HEK293T (cell line): ENCODE measurements at regions not wholly inside any gene's neighbourhood (a gene's known extent, or its start where the extent isn't known, plus 50 kb on each side); places are given as distances from the start of the nearest gene placed in this dataset.

ENCODE experiments used
- ARNT ChIP-seq: fragments of 450-650 bp; IDR thresholded peaks from 2 replicates; pipeline ENCODE4 v1.6.1; 2017; ENCODE audit warnings: mild to moderate bottlenecking
- BHLHE40 ChIP-seq: fragments of 450-650 bp; IDR thresholded peaks from 2 replicates; pipeline ENCODE4 v1.6.1; 2016; ENCODE audit warnings: mild to moderate bottlenecking, moderate library complexity, borderline replicate concordance
- ELF4 ChIP-seq: fragments of 450-650 bp; IDR thresholded peaks from 2 replicates; pipeline ENCODE4 v1.6.1; 2017; ENCODE audit warnings: antibody characterized with exemption
- FOXA1 ChIP-seq: fragments of 450-650 bp; IDR thresholded peaks from 2 replicates; pipeline ENCODE4 v1.6.1; 2016; ENCODE audit warnings: mild to moderate bottlenecking
- FOXK2 ChIP-seq: fragments of 450-650 bp; IDR thresholded peaks from 2 replicates; pipeline ENCODE4 v1.6.1; 2016; ENCODE audit warnings: mild to moderate bottlenecking
- FOXM1 ChIP-seq: fragments of 450-650 bp; IDR thresholded peaks from 2 replicates; pipeline ENCODE4 v1.6.1; 2017; ENCODE audit warnings: mild to moderate bottlenecking, borderline replicate concordance
- HDGF ChIP-seq: fragments of 450-650 bp; IDR thresholded peaks from 2 replicates; pipeline ENCODE4 v1.6.1; 2017; ENCODE audit warnings: antibody characterized with exemption, borderline replicate concordance
- L3MBTL2 ChIP-seq: fragments of 450-650 bp; conservative IDR thresholded peaks from 2 replicates; pipeline ENCODE4 v1.6.1; 2016; ENCODE audit warnings: mild to moderate bottlenecking
- NFRKB ChIP-seq: fragments of 450-650 bp; IDR thresholded peaks from 2 replicates; pipeline ENCODE4 v1.6.1; 2016; ENCODE audit warnings: mild to moderate bottlenecking, moderate library complexity
- SP1 ChIP-seq: fragments of 450-650 bp; IDR thresholded peaks from 2 replicates; pipeline ENCODE4 v1.6.1; 2017
- SUZ12 ChIP-seq: fragments of 450-650 bp; IDR thresholded peaks from 2 replicates; pipeline ENCODE4 v1.6.1; 2016; ENCODE audit warnings: mild to moderate bottlenecking
- TARDBP ChIP-seq: fragments of 450-650 bp; IDR thresholded peaks from 2 replicates; pipeline ENCODE4 v1.6.1; 2016
- ZNF384 ChIP-seq: fragments of 450-650 bp; IDR thresholded peaks from 2 replicates; pipeline ENCODE4 v1.6.1; 2016
- TF ChIP-seq, protein P1 (sequence below): fragments of 450-650 bp; IDR thresholded peaks from 2 replicates; pipeline ENCODE4 v1.6.1; 2016

DNA sequence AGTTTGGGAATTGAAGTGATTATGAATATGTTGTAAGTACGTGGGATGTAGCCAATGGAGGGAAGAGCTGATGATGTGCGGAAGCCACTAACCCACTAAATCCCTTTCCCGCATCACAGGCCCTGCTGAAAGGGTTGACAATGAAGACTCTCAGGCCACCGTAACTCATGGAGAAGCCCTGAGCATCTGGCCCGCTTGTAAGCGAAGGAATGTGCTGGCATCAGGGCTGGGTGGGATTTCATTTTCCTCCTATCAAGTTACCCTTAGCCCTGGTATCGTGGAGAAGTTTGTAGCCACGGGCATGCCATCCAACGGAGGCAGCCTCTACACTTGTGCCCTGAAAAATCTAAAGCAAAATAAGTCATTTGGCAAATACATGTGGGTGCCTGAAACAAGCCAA lies 355.0 kb downstream of the CDH26 start:
- TF ChIP-seq FOXM1 (no peak), FOXA1 (no peak), ELF4 (no peak), FOXK2 (no peak), NFRKB (no peak), SUZ12 (no peak), SP1 (no peak), TARDBP (no peak), ARNT (no peak), BHLHE40 (no peak), ZNF384 (no peak), L3MBTL2 (no peak), HDGF (no peak)
- TF ChIP-seq, protein P1, sequence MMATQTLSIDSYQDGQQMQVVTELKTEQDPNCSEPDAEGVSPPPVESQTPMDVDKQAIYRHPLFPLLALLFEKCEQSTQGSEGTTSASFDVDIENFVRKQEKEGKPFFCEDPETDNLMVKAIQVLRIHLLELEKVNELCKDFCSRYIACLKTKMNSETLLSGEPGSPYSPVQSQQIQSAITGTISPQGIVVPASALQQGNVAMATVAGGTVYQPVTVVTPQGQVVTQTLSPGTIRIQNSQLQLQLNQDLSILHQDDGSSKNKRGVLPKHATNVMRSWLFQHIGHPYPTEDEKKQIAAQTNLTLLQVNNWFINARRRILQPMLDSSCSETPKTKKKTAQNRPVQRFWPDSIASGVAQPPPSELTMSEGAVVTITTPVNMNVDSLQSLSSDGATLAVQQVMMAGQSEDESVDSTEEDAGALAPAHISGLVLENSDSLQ = no peak
